ENCODE measurements at regions not wholly inside any gene's neighbourhood (a gene's known extent, or its start where the extent isn't known, plus 50 kb on each side); places are given as distances from the start of the nearest gene placed in this dataset.
"Not testable (repeated sequence)": the region's sequence is repeated elsewhere in the genome, so short reads cannot be mapped to it uniquely, and the experiment has no call there.

DNA sequence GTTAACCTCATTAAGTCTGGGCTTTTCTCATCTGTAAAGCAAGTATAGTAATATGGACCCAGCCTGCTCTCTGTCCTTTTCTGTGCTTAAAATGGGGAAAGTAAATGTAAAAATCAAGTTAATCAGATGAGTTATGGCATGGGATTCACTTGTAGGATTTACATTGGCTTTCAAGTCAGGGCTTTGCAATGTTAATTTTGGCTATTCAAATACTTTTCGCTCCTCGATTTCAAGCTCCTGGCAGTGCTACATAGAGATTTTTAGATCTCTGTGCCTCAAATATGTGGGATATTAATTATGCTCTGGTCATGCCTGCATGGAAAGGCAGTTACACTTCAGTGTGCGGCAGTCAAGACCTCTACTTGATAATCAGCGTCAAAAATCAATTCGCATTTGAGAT is 709.8 kb downstream of the LTN1 start:
- H3K79me2 ChIP-seq (ENCODE audit: control insufficient read depth, insufficient read depth, low read length), result no peaks in the 10 kb centered on the region
- ChIA-PET POLR2A (no interaction called here), CTCF (no interaction called here)
- H3K4me3 ChIP-seq (ENCODE audit: control extremely low read depth in 1 of 5, extremely low read depth in 1 of 5, insufficient read depth in 1 of 5, low read depth in 2 of 5, low read length in 4 of 5), result no peak overlapping the region
- H2AFZ ChIP-seq (ENCODE audit: insufficient read depth, low read depth, low read length, poor library complexity, severe bottlenecking), result no peak overlapping the region
- no peak for TF ChIP-seq CTCF (IDR thresholded peaks at IDR 0.05)
- no peak for TF ChIP-seq EZH2 (IDR thresholded peaks at IDR 0.05; ENCODE audit: borderline replicate concordance, insufficient read depth, low read depth, low read length, poor library complexity, severe bottlenecking)
- Mint-ChIP-seq H3K27me3 (no peaks in the 10 kb centered on the region), H3K9me3 (ENCODE audit: insufficient read depth) (peaks cover 3% of the 10 kb centered on the region), H3K4me1 (no peaks in the 10 kb centered on the region), H3K4me3 (no peak overlapping the region), H3K27ac (no peak overlapping the region)
- no peak overlapping the region for H3K9ac ChIP-seq (ENCODE audit: low read length)
- ATAC-seq (ENCODE audit: low read depth) (no peak), DNase-seq (no peak)
- H3K27ac ChIP-seq (ENCODE audit: low read length in 2 of 2), result no peak overlapping the region
- H3K27me3 ChIP-seq (replicated peaks in 1 of 4; ENCODE audit: control extremely low read depth in 1 of 4, control insufficient read depth in 3 of 4, insufficient read depth in 4 of 4, low read length in 3 of 4), result no peaks in the 10 kb centered on the region
- no peaks in the 10 kb centered on the region for H3K36me3 ChIP-seq (replicated peaks in 1 of 2; ENCODE audit: control extremely low read depth in 1 of 2, control insufficient read depth in 1 of 2, extremely low read depth in 1 of 2, insufficient read depth in 2 of 2, low read length in 1 of 2)
- no peaks in the 10 kb centered on the region for H4K20me1 ChIP-seq (ENCODE audit: control insufficient read depth, insufficient read depth, low read length, poor library complexity, severe bottlenecking)
- H3K9me3 ChIP-seq (ENCODE audit: control extremely low read depth in 1 of 3, control insufficient read depth in 2 of 3, insufficient read depth in 1 of 3, low read length in 2 of 3), result no peaks in the 10 kb centered on the region
- WGBS (ENCODE audit: insufficient coverage), result 92% methylated on average over 2 of the region's 5 CpGs
- no peaks in the 10 kb centered on the region for H3K4me1 ChIP-seq (ENCODE audit: control insufficient read depth in 2 of 2, insufficient read depth in 2 of 2, low read length in 2 of 2)
- no peak overlapping the region for H3K4me2 ChIP-seq (replicated peaks; ENCODE audit: low read depth, low read length, poor library complexity, severe bottlenecking)
- intact Hi-C loops (cut with micrococcal nuclease), result no loop called here

DNA sequence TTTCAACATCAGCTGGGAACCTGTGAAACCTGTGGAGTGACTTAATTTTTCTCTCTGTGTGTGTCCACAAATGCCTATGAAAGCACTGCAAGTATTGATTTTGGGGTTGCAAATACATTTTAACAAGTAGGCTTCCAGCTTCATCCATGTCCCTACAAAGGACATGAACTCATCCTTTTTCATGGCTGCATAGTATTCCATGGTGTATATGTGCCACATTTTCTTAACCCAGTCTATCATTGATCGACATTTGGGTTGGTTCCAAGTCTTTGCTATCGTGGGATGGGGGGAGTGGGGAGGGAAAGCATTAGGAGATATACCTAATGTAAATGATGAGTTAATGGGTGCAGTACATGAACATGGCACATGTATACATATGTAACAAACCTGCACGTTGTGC is 711.3 kb downstream of the LTN1 start:
- H3K36me3 ChIP-seq (replicated peaks in 1 of 2; ENCODE audit: control extremely low read depth in 1 of 2, control insufficient read depth in 1 of 2, extremely low read depth in 1 of 2, insufficient read depth in 2 of 2, low read length in 1 of 2); H4K20me1 ChIP-seq (ENCODE audit: control insufficient read depth, insufficient read depth, low read length, poor library complexity, severe bottlenecking); H3K9ac ChIP-seq (ENCODE audit: low read length); H3K4me2 ChIP-seq (replicated peaks; ENCODE audit: low read depth, low read length, poor library complexity, severe bottlenecking); H2AFZ ChIP-seq (ENCODE audit: insufficient read depth, low read depth, low read length, poor library complexity, severe bottlenecking); H3K27ac Mint-ChIP-seq; H3K4me3 Mint-ChIP-seq; H3K27ac ChIP-seq (ENCODE audit: low read length in 2 of 2); H3K27me3 ChIP-seq (replicated peaks in 1 of 4; ENCODE audit: control extremely low read depth in 1 of 4, control insufficient read depth in 3 of 4, insufficient read depth in 4 of 4, low read length in 3 of 4); CTCF ChIA-PET; H3K27me3 Mint-ChIP-seq; H3K9me3 Mint-ChIP-seq (ENCODE audit: insufficient read depth); H3K4me1 Mint-ChIP-seq; H3K4me3 ChIP-seq (ENCODE audit: control extremely low read depth in 1 of 5, extremely low read depth in 1 of 5, insufficient read depth in 1 of 5, low read depth in 2 of 5, low read length in 4 of 5); DNase-seq; intact Hi-C loops (cut with micrococcal nuclease); POLR2A ChIA-PET; H3K4me1 ChIP-seq (ENCODE audit: control insufficient read depth in 2 of 2, insufficient read depth in 2 of 2, low read length in 2 of 2); H3K79me2 ChIP-seq (ENCODE audit: control insufficient read depth, insufficient read depth, low read length); ATAC-seq (ENCODE audit: low read depth); H3K9me3 ChIP-seq (ENCODE audit: control extremely low read depth in 1 of 3, control insufficient read depth in 2 of 3, insufficient read depth in 1 of 3, low read length in 2 of 3): not testable (repeated sequence)
- no CpG with 5 or more reads among the region's 3 CpGs for WGBS (ENCODE audit: insufficient coverage)
